GM23338 (cell line): ENCODE measurements at regions not wholly inside any gene's neighbourhood (a gene's known extent, or its start where the extent isn't known, plus 50 kb on each side); places are given as distances from the start of the nearest gene placed in this dataset.

Experiments used
- EZH2 ChIP-seq: fragments of 200-600 bp; sonication (generic); IDR thresholded peaks from one replicate; pipeline ENCODE4 v1.8.0; 2017; ENCODE audit warnings: antibody characterized with exemption, mild to moderate bottlenecking, low read depth; ENCODE audit not compliant: unreplicated experiment
- JUNB ChIP-seq: IDR thresholded peaks from one replicate; pipeline ENCODE4 v1.6.1; 2016; ENCODE audit warnings: antibody characterized with exemption; ENCODE audit not compliant: unreplicated experiment
- POLR2AphosphoS5 ChIP-seq: IDR thresholded peaks from 2 replicates; pipeline ENCODE4 v1.6.1; 2016; ENCODE audit warnings: antibody characterized with exemption, low read depth
- STAT1 ChIP-seq: IDR thresholded peaks from one replicate; pipeline ENCODE4 v1.6.1; 2016; ENCODE audit warnings: antibody characterized with exemption; ENCODE audit not compliant: unreplicated experiment
- ZNF114 ChIP-seq: fragments of 250-450 bp; sonication (Bioruptor Pico); IDR thresholded peaks from 2 replicates; pipeline ENCODE4 v1.5.0; 2020; ENCODE audit warnings: mild to moderate bottlenecking, moderate library complexity
- TF ChIP-seq, protein P1 (sequence below), 2 experiments: fragments of 200-600 bp in 1 of 2; sonication (generic) in 1 of 2; conservative IDR thresholded peaks; 2 replicates each; pipeline versions ENCODE4 v1.5.1 to v1.6.1; 2016 to 2017; ENCODE audit warnings: antibody characterized with exemption in 2 of 2, low read depth in 2 of 2, mild to moderate bottlenecking in 2 of 2, moderate library complexity in 1 of 2
- TF ChIP-seq, protein P2 (sequence below): IDR thresholded peaks from one replicate; pipeline ENCODE4 v1.6.1; 2018; ENCODE audit warnings: antibody characterized with exemption; ENCODE audit not compliant: unreplicated experiment

DNA sequence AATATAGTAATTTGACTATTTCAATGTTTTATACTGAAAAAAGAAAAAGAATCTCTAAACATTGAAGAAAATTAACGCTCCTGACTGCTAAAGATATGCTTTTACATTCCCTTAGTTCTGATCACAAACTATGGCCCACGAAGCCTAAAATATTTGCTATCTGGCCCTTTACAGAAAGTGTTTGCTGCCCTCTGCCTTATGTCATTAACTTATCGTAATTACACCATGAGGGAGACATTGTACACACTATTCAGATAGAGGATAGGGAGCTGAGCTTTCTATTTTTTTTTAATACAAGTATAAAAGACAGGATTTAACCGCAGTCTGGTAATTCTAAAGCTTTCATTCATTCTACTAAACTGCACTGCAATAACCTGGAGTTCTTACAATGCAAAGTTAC, 393.1 kb upstream of the DCC start:
- TF ChIP-seq, protein P1, sequence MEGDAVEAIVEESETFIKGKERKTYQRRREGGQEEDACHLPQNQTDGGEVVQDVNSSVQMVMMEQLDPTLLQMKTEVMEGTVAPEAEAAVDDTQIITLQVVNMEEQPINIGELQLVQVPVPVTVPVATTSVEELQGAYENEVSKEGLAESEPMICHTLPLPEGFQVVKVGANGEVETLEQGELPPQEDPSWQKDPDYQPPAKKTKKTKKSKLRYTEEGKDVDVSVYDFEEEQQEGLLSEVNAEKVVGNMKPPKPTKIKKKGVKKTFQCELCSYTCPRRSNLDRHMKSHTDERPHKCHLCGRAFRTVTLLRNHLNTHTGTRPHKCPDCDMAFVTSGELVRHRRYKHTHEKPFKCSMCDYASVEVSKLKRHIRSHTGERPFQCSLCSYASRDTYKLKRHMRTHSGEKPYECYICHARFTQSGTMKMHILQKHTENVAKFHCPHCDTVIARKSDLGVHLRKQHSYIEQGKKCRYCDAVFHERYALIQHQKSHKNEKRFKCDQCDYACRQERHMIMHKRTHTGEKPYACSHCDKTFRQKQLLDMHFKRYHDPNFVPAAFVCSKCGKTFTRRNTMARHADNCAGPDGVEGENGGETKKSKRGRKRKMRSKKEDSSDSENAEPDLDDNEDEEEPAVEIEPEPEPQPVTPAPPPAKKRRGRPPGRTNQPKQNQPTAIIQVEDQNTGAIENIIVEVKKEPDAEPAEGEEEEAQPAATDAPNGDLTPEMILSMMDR (conservative IDR thresholded peaks at IDR 0.05; ENCODE audit: low read depth in 2 of 2): 0 out of 4 replicates have a peak, but pooled peaks of 1 of the 2 experiments have one; percentile 9
- TF ChIP-seq EZH2 (no peak), POLR2AphosphoS5 (no peak), JUNB (no peak), ZNF114 (CRISPR knock-in tag) (no peak), STAT1 (no peak)
- TF ChIP-seq, protein P2, sequence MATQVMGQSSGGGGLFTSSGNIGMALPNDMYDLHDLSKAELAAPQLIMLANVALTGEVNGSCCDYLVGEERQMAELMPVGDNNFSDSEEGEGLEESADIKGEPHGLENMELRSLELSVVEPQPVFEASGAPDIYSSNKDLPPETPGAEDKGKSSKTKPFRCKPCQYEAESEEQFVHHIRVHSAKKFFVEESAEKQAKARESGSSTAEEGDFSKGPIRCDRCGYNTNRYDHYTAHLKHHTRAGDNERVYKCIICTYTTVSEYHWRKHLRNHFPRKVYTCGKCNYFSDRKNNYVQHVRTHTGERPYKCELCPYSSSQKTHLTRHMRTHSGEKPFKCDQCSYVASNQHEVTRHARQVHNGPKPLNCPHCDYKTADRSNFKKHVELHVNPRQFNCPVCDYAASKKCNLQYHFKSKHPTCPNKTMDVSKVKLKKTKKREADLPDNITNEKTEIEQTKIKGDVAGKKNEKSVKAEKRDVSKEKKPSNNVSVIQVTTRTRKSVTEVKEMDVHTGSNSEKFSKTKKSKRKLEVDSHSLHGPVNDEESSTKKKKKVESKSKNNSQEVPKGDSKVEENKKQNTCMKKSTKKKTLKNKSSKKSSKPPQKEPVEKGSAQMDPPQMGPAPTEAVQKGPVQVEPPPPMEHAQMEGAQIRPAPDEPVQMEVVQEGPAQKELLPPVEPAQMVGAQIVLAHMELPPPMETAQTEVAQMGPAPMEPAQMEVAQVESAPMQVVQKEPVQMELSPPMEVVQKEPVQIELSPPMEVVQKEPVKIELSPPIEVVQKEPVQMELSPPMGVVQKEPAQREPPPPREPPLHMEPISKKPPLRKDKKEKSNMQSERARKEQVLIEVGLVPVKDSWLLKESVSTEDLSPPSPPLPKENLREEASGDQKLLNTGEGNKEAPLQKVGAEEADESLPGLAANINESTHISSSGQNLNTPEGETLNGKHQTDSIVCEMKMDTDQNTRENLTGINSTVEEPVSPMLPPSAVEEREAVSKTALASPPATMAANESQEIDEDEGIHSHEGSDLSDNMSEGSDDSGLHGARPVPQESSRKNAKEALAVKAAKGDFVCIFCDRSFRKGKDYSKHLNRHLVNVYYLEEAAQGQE: no peak
